Sciatic nerve (tissue), 2 donors: ENCODE measurements at regions not wholly inside any gene's neighbourhood (a gene's known extent, or its start where the extent isn't known, plus 50 kb on each side); places are given as distances from the start of the nearest gene placed in this dataset.
"Not testable (repeated sequence)": the region's sequence is repeated elsewhere in the genome, so short reads cannot be mapped to it uniquely, and the experiment has no call there.

Experiments used
- ATAC-seq: fragments of 200-7000 bp; cut with Tn5 transposase; one replicate; pipeline ENCODE4 v1.9.1; 2020; ENCODE audit warnings: mild to moderate bottlenecking, moderate library complexity
- DNase-seq: peaks from one replicate; pipeline ENCODE4 v3.0.0-alpha.2; 2020; ENCODE audit warnings: low spot score
- intact Hi-C: fragments of 100-400 bp; cut with DNase I; formaldehyde crosslinking; loops from one replicate; pipeline ENCODE4 v1.14.2; 2022
- donor health status: DM: no; HTN: no; CAD: no.
- donor health status: DM: no; HTN: no; CAD: no.

GRCh38 chr4:118574251-118574913 lies 110.8 kb upstream of the METTL14 start:
- ATAC-seq, intact Hi-C loops, DNase-seq: not testable (repeated sequence)

GRCh38 chr4:118575057-118575456 lies 110.1 kb upstream of the METTL14 start:
- ATAC-seq, DNase-seq, intact Hi-C loops: not testable (repeated sequence)

- DNase-seq, intact Hi-C loops, ATAC-seq: not testable (repeated sequence)
Measured at GRCh38 chr4:118575726-118576125, 109.5 kb upstream of the METTL14 start.

- ATAC-seq, DNase-seq, intact Hi-C loops: not testable (repeated sequence)
Measured at GRCh38 chr4:118576709-118577219, 108.4 kb upstream of the METTL14 start.

GRCh38 chr4:118585015-118585414 lies 100.2 kb upstream of the METTL14 start:
- intact Hi-C loops = no loop called here
- ATAC-seq (no peak), DNase-seq (no peak)

GRCh38 chr4:118586357-118586790 lies 98.8 kb upstream of the METTL14 start:
- no peak for DNase-seq
- ATAC-seq = peak; percentile 18
- intact Hi-C loops = no loop called here

GRCh38 chr4:118587116-118587831 lies 97.9 kb upstream of the METTL14 start:
- DNase-seq (no peak), ATAC-seq (no peak)
- intact Hi-C loops = no loop called here

- no peak for ATAC-seq
- DNase-seq = no peak
- intact Hi-C loops = no loop called here
Measured at GRCh38 chr4:118587946-118588345, 97.2 kb upstream of the METTL14 start.

GRCh38 chr4:118589471-118590055 lies 95.6 kb upstream of the METTL14 start:
- intact Hi-C loops = no loop called here
- no peak for ATAC-seq

GRCh38 chr4:118591339-118592046 lies 93.7 kb upstream of the METTL14 start:
- intact Hi-C loops = not testable (repeated sequence)

More at GRCh38 chr4:118589471-118590055, 95.6 kb upstream of the METTL14 start:
- DNase-seq = no peak

GRCh38 chr4:118592289-118592688 lies 92.9 kb upstream of the METTL14 start:
- intact Hi-C loops, ATAC-seq, DNase-seq: not testable (repeated sequence)

More at GRCh38 chr4:118591339-118592046, 93.7 kb upstream of the METTL14 start:
- DNase-seq (peak; percentile 93), ATAC-seq (peak; percentile 100)

- ATAC-seq, intact Hi-C loops, DNase-seq: not testable (repeated sequence)
Measured at GRCh38 chr4:118595883-118596282, 89.3 kb upstream of the METTL14 start.

GRCh38 chr4:118625097-118625496 lies 60.1 kb upstream of the METTL14 start:
- intact Hi-C loops, ATAC-seq, DNase-seq: not testable (repeated sequence)

GRCh38 chr4:118629697-118630096 lies 55.5 kb upstream of the METTL14 start:
- DNase-seq, ATAC-seq, intact Hi-C loops: not testable (repeated sequence)

- DNase-seq, intact Hi-C loops: not testable (repeated sequence)
Measured at GRCh38 chr4:118630897-118631296, 54.3 kb upstream of the METTL14 start.

GRCh38 chr4:118631321-118632050 lies 53.7 kb upstream of the METTL14 start:
- ATAC-seq, DNase-seq, intact Hi-C loops: not testable (repeated sequence)

More at GRCh38 chr4:118630897-118631296, 54.3 kb upstream of the METTL14 start:
- not testable (repeated sequence) for ATAC-seq

GRCh38 chr4:118633476-118633875 lies 51.7 kb upstream of the METTL14 start:
- intact Hi-C loops, DNase-seq, ATAC-seq: not testable (repeated sequence)
